Endothelial cell of umbilical vein (primary cell): ENCODE measurements at regions not wholly inside any gene's neighbourhood (a gene's known extent, or its start where the extent isn't known, plus 50 kb on each side); places are given as distances from the start of the nearest gene placed in this dataset.

Source experiments
- BruUV-seq: library from RNA; stranded (reverse); fragments of 400-500 nt; replicated peaks from 2 replicates; lab custom pipeline; 2021; lab: Mats Ljungman, UMichigan
- CTCF ChIA-PET: fragments of 300-600, 350-600 bp; sonication (Branson Sonifier 250); formaldehyde crosslinking; loops from one replicate; lab custom pipeline; 2021; ENCODE audit warnings: antibody characterized with exemption, inconsistent platforms; lab: Charles Lee
- POLR2A ChIA-PET: fragments of 300-600, 350-600 bp; sonication (Branson Sonifier 250); formaldehyde crosslinking; loops from one replicate; lab custom pipeline; 2021; ENCODE audit warnings: antibody characterized with exemption, inconsistent platforms; lab: Charles Lee
- DNase-seq: peaks from one replicate; pipeline ENCODE4 v3.0.0-alpha.2; 2011; ENCODE audit warnings: low read depth, low spot score
- FAIRE-seq: peaks from 2 replicates; lab custom pipeline; 2011; peaks lifted over from hg19 to GRCh38; lab: Jason Lieb, UNC
- H2AFZ ChIP-seq: 2 replicates; pipeline ENCODE4 v1.6.0; 2012; ENCODE audit warnings: low read depth, low read length, control low read depth, inconsistent platforms
- H3K27ac ChIP-seq: 2 replicates; pipeline ENCODE4 v1.5.1; 2011; ENCODE audit warnings: low read depth, mild to moderate bottlenecking, control low read depth, low read length, moderate library complexity; ENCODE audit not compliant: insufficient read depth
- H3K27me3 ChIP-seq, 2 experiments: 2 replicates each; pipeline versions ENCODE4 v1.6.0 to v1.6.1; 2011; ENCODE audit warnings: low read length in 2 of 2, mixed read lengths in 1 of 2; ENCODE audit not compliant: control insufficient read depth in 2 of 2, insufficient read depth in 2 of 2
- H3K36me3 ChIP-seq, 2 experiments: 2 replicates in 1 of 2; 3 replicates in 1 of 2; pipeline ENCODE4 v1.5.1; 2011; ENCODE audit warnings: low read length in 2 of 2, mild to moderate bottlenecking in 1 of 2, moderate library complexity in 1 of 2; ENCODE audit not compliant: control insufficient read depth in 2 of 2, insufficient read depth in 2 of 2; ENCODE audit errors: extremely low read depth in 1 of 2
- H3K4me1 ChIP-seq: 3 replicates; pipeline ENCODE4 v1.5.1; 2011; ENCODE audit warnings: mild to moderate bottlenecking, low read length; ENCODE audit not compliant: control insufficient read depth, insufficient read depth; ENCODE audit errors: extremely low read depth
- H3K4me2 ChIP-seq: 2 replicates; pipeline ENCODE4 v1.6.1; 2011; ENCODE audit warnings: low read length, control low read depth, mixed read lengths; ENCODE audit not compliant: insufficient read depth
- H3K4me3 ChIP-seq, 3 experiments: fragments of 200-600 bp in 1 of 3; sonication (generic), shearing (Covaris generic) in 1 of 3; replicated peaks in 1 of 3; 2 replicates each; pipeline ENCODE4 v1.5.1; 2011 to 2016; ENCODE audit warnings: control low read depth in 3 of 3, low read length in 3 of 3, mild to moderate bottlenecking in 2 of 3, inconsistent platforms in 1 of 3, low read depth in 1 of 3, moderate library complexity in 1 of 3; ENCODE audit not compliant: insufficient read depth in 1 of 3
- H3K79me2 ChIP-seq: 2 replicates; pipeline ENCODE4 v1.6.0; 2012; ENCODE audit warnings: low read length, inconsistent platforms; ENCODE audit not compliant: control insufficient read depth, insufficient read depth
- H3K9ac ChIP-seq: replicated peaks from 2 replicates; pipeline ENCODE3; 2011; ENCODE audit warnings: low read length, control low read depth; ENCODE audit not compliant: insufficient read depth; ENCODE audit errors: extremely low read depth
- H3K9me1 ChIP-seq: replicated peaks from 3 replicates; pipeline ENCODE4 v1.6.0; 2011; ENCODE audit warnings: mild to moderate bottlenecking, low read length; ENCODE audit not compliant: control insufficient read depth, insufficient read depth; ENCODE audit errors: extremely low read depth
- H3K9me3 ChIP-seq: replicated peaks from 2 replicates; pipeline ENCODE4 v1.5.1; 2012; ENCODE audit warnings: low read length, inconsistent platforms; ENCODE audit not compliant: control insufficient read depth, insufficient read depth
- H4K20me1 ChIP-seq: replicated peaks from 2 replicates; pipeline ENCODE3; 2011; ENCODE audit warnings: mild to moderate bottlenecking, low read length; ENCODE audit not compliant: control insufficient read depth, insufficient read depth; ENCODE audit errors: extremely low read depth
- EZH2 ChIP-seq: IDR thresholded peaks from 2 replicates; pipeline ENCODE4 v1.6.1; 2012; ENCODE audit warnings: borderline replicate concordance, low read depth, mild to moderate bottlenecking, moderate library complexity, low read length, inconsistent platforms; ENCODE audit not compliant: severe bottlenecking
- FOS ChIP-seq: IDR thresholded peaks from 2 replicates; pipeline ENCODE4 v1.6.1; 2011; ENCODE audit warnings: mild to moderate bottlenecking, low read length, moderate library complexity, borderline replicate concordance; ENCODE audit not compliant: insufficient read depth
- GATA2 ChIP-seq: IDR thresholded peaks from 2 replicates; pipeline ENCODE4 v1.7.0; 2011; ENCODE audit warnings: low read depth, mild to moderate bottlenecking, moderate library complexity, mixed read lengths, low read length; ENCODE audit not compliant: insufficient read length, insufficient read depth
- JUN ChIP-seq: IDR thresholded peaks from 2 replicates; pipeline ENCODE4 v1.6.1; 2011; ENCODE audit warnings: borderline replicate concordance, low read depth; ENCODE audit not compliant: insufficient read length, insufficient read depth
- MYC ChIP-seq: IDR thresholded peaks from one replicate; pipeline ENCODE4 v1.6.1; 2011; ENCODE audit warnings: mild to moderate bottlenecking, low read depth, low read length
- POLR2A ChIP-seq: IDR thresholded peaks from 2 replicates; pipeline ENCODE4 v1.6.1; 2012; ENCODE audit warnings: low read depth, mild to moderate bottlenecking, control low read depth, low read length
- POLR2AphosphoS5 ChIP-seq: IDR thresholded peaks from 2 replicates; pipeline ENCODE4 v1.6.1; 2012; ENCODE audit warnings: low read depth, mild to moderate bottlenecking, control low read depth, low read length, moderate library complexity; ENCODE audit not compliant: insufficient read depth
- dilution Hi-C: fragments of 300-500 bp; cut with MboI; formaldehyde crosslinking; loops from one replicate; pipeline ENCODE4 v1.15.0; 2019; ENCODE audit warnings: low sequenced_read_pairs; ENCODE audit not compliant: extremely low pct_ligation_motif_present
- intact Hi-C: fragments of 100-400 bp; cut with micrococcal nuclease; formaldehyde crosslinking; loops from one replicate; pipeline ENCODE4 v1.10.0; 2022
- TF ChIP-seq, protein P1 (sequence below): IDR thresholded peaks from 2 replicates; pipeline ENCODE4 v1.6.1; 2011; ENCODE audit not compliant: insufficient read depth, insufficient read length
- TF ChIP-seq, protein P2 (sequence below), 2 donors: IDR thresholded peaks; 1 replicate in 1 of 2; 2 replicates in 1 of 2; pipeline ENCODE4 v1.5.1; 2011; ENCODE audit warnings: low read length in 2 of 2, mild to moderate bottlenecking in 2 of 2, moderate library complexity in 2 of 2, control low read depth in 1 of 2, inconsistent platforms in 1 of 2, low read depth in 1 of 2; ENCODE audit not compliant: insufficient read depth in 1 of 2; ENCODE audit errors: extremely low read depth in 1 of 2

DNA sequence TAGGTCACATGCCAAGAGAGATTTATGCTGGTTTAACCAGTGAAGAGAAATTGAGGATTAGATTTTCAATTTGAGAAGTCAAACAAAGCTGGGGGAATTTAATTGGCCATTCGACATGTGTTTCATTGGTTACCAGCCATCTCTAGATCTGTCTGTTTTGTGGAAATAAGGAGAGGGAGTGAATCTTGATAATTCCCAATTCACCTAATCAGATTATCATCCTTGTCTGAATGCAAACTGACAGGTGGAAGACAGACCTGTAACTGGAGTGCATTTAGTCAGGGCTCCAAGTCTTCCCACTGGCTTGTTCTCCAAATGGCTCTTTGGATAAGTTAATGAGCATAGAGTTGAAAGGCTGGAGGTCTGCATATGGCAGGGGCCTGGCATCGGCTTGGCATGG, 1049.3 kb downstream of the NTRK3 start:
- no peak for FAIRE-seq
- TF ChIP-seq FOS = no peak
- TF ChIP-seq, protein P1, sequence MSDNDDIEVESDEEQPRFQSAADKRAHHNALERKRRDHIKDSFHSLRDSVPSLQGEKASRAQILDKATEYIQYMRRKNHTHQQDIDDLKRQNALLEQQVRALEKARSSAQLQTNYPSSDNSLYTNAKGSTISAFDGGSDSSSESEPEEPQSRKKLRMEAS = no peak
- TF ChIP-seq POLR2A = no peak
- no peak for TF ChIP-seq MYC
- TF ChIP-seq GATA2 = no peak
- TF ChIP-seq JUN = no peak
- TF ChIP-seq EZH2 = no peak
- TF ChIP-seq, protein P2, sequence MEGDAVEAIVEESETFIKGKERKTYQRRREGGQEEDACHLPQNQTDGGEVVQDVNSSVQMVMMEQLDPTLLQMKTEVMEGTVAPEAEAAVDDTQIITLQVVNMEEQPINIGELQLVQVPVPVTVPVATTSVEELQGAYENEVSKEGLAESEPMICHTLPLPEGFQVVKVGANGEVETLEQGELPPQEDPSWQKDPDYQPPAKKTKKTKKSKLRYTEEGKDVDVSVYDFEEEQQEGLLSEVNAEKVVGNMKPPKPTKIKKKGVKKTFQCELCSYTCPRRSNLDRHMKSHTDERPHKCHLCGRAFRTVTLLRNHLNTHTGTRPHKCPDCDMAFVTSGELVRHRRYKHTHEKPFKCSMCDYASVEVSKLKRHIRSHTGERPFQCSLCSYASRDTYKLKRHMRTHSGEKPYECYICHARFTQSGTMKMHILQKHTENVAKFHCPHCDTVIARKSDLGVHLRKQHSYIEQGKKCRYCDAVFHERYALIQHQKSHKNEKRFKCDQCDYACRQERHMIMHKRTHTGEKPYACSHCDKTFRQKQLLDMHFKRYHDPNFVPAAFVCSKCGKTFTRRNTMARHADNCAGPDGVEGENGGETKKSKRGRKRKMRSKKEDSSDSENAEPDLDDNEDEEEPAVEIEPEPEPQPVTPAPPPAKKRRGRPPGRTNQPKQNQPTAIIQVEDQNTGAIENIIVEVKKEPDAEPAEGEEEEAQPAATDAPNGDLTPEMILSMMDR (IDR thresholded peaks at IDR 0.05; ENCODE audit: extremely low read depth in 1 of 2, insufficient read depth in 1 of 2, low read depth in 1 of 2, low read length in 2 of 2) = no peak
- TF ChIP-seq POLR2AphosphoS5 = no peak
- no peak overlapping the region for H3K27ac ChIP-seq
- H3K9ac ChIP-seq = no peak overlapping the region
- H3K4me3 ChIP-seq = no peak overlapping the region
- H3K36me3 ChIP-seq = no peaks in the 10 kb centered on the region
- no peak overlapping the region for H2AFZ ChIP-seq
- no peak for DNase-seq
- ChIA-PET POLR2A (no interaction called here), CTCF (no interaction called here)
- H4K20me1 ChIP-seq = no peaks in the 10 kb centered on the region
- H3K4me2 ChIP-seq = no peak overlapping the region
- no TSS peak for BruUV-seq
- no peaks in the 10 kb centered on the region for H3K79me2 ChIP-seq
- intact Hi-C loops = no loop called here
- dilution Hi-C loops = no loop called here
- no peaks in the 10 kb centered on the region for H3K9me1 ChIP-seq
- H3K9me3 ChIP-seq = peaks cover 4% of the 10 kb centered on the region
- no peaks in the 10 kb centered on the region for H3K4me1 ChIP-seq
- no peaks in the 10 kb centered on the region for H3K27me3 ChIP-seq
